HCT116 (cell line): ENCODE measurements at regions not wholly inside any gene's neighbourhood (a gene's known extent, or its start where the extent isn't known, plus 50 kb on each side); places are given as distances from the start of the nearest gene placed in this dataset.

ENCODE experiments used
- ATAC-seq: fragments of 200-7000 bp; cut with Tn5 transposase; 2 replicates; pipeline ENCODE4 v1.9.1; 2020; ENCODE audit warnings: mild to moderate bottlenecking, moderate library complexity
- BruUV-seq: library from RNA; stranded (reverse); fragments of 400-500 nt; replicated peaks from 2 replicates; lab custom pipeline; 2021; lab: Mats Ljungman, UMichigan
- CTCF ChIA-PET: fragments of 300-600 bp; sonication (Branson Sonifier 250); formaldehyde crosslinking; loops from one replicate; lab custom pipeline; 2021; ENCODE audit warnings: antibody characterized with exemption; lab: Charles Lee
- POLR2A ChIA-PET: fragments of 300-600, 350-600 bp; sonication (Branson Sonifier 250); formaldehyde crosslinking; loops from one replicate; lab custom pipeline; 2021; ENCODE audit warnings: antibody characterized with exemption; lab: Charles Lee
- RAD21 ChIA-PET, 2 experiments: fragments of 300-600 bp; sonication (Branson Sonifier 250); formaldehyde crosslinking; loops; one replicate each; lab custom pipeline; 2023; ENCODE audit warnings: low total read pairs in 2 of 2; ENCODE audit not compliant: uncharacterized antibody in 2 of 2, unreplicated experiment in 2 of 2, low non-redundant PET in 1 of 2; lab: Charles Lee
- DNase-seq: peaks from one replicate; pipeline ENCODE4 v3.0.0-alpha.2; 2010; ENCODE audit warnings: low read depth, low spot score
- H2AFZ ChIP-seq: fragments of 200-600 bp; shearing (Covaris generic), sonication (generic); 2 replicates; pipeline ENCODE4 v1.6.1; 2017; ENCODE audit warnings: low read depth, mixed run types, mixed read lengths, antibody characterized with exemption, low read length; ENCODE audit not compliant: poor library complexity, severe bottlenecking
- H3K27ac ChIP-seq: 2 replicates; pipeline ENCODE4 v1.5.1; 2012; ENCODE audit warnings: low read depth, low read length
- H3K27me3 ChIP-seq: fragments of 200-600 bp; sonication (generic); 2 replicates; pipeline ENCODE4 v1.6.1; 2016; ENCODE audit warnings: mixed run types, low read length, mixed read lengths; ENCODE audit not compliant: insufficient read depth
- H3K36me3 ChIP-seq, 2 experiments: fragments of 200-500 bp in 1 of 2; fragments of 200-600 bp in 1 of 2; sonication (Bioruptor generic) in 1 of 2; sonication (generic) in 1 of 2; 2 replicates each; pipeline versions ENCODE4 v1.5.1 to v1.6.1; 2014 to 2016; ENCODE audit warnings: low read length in 2 of 2, inconsistent platforms in 1 of 2, mixed read lengths in 1 of 2, mixed run types in 1 of 2; ENCODE audit not compliant: insufficient read depth in 2 of 2, control insufficient read depth in 1 of 2
- H3K4me1 ChIP-seq, 2 experiments: fragments of 200-600 bp in 1 of 2; sonication (generic) in 1 of 2; 2 replicates each; pipeline versions ENCODE4 v1.5.1 to v1.6.1; 2012 to 2017; ENCODE audit warnings: low read length in 2 of 2, inconsistent platforms in 1 of 2, mild to moderate bottlenecking in 1 of 2, mixed read lengths in 1 of 2, mixed run types in 1 of 2, moderate library complexity in 1 of 2; ENCODE audit not compliant: insufficient read depth in 2 of 2, control insufficient read depth in 1 of 2
- H3K4me2 ChIP-seq: fragments of 200-600 bp; sonication (generic); 2 replicates; pipeline ENCODE4 v1.6.1; 2017; ENCODE audit warnings: mixed run types, low read length, mixed read lengths
- H3K4me3 ChIP-seq, 2 experiments: fragments of 200-600 bp in 1 of 2; sonication (generic) in 1 of 2; replicated peaks in 1 of 2; 2 replicates each; pipeline ENCODE4 v1.5.1; 2011 to 2016; ENCODE audit warnings: low read length in 2 of 2, control low read depth in 1 of 2, low read depth in 1 of 2, mild to moderate bottlenecking in 1 of 2, mixed read lengths in 1 of 2, mixed run types in 1 of 2
- H3K79me2 ChIP-seq: fragments of 200-600 bp; sonication (generic); 2 replicates; pipeline ENCODE4 v1.6.1; 2017; ENCODE audit warnings: mild to moderate bottlenecking, mixed run types, low read length, moderate library complexity, mixed read lengths; ENCODE audit not compliant: insufficient read depth
- H3K9ac ChIP-seq: fragments of 200-600 bp; sonication (generic); 2 replicates; pipeline ENCODE4 v1.6.1; 2016; ENCODE audit warnings: low read length, mixed read lengths
- H3K9me2 ChIP-seq: fragments of 200-600 bp; sonication (generic), shearing (Covaris generic); 2 replicates; pipeline ENCODE4 v1.6.1; 2017; ENCODE audit warnings: mixed run types, mild to moderate bottlenecking, moderate library complexity; ENCODE audit not compliant: insufficient read depth
- H3K9me3 ChIP-seq, 2 experiments: fragments of 200-500 bp in 1 of 2; fragments of 200-600 bp in 1 of 2; sonication (Bioruptor generic) in 1 of 2; sonication (generic) in 1 of 2; 2 replicates each; pipeline ENCODE4 v1.6.1; 2014 to 2017; ENCODE audit warnings: low read length in 2 of 2, mixed read lengths in 2 of 2, inconsistent platforms in 1 of 2, low read depth in 1 of 2, mild to moderate bottlenecking in 1 of 2, mixed run types in 1 of 2, moderate library complexity in 1 of 2; ENCODE audit not compliant: control insufficient read depth in 1 of 2, insufficient read depth in 1 of 2
- H4K20me1 ChIP-seq: fragments of 200-600 bp; sonication (generic), shearing (Covaris generic); 2 replicates; pipeline ENCODE4 v1.6.1; 2017; ENCODE audit warnings: mixed run types, mild to moderate bottlenecking, moderate library complexity; ENCODE audit not compliant: insufficient read depth
- CEBPB ChIP-seq: IDR thresholded peaks from 2 replicates; pipeline ENCODE4 v1.6.1; 2012; ENCODE audit warnings: low read depth
- EZH2 ChIP-seq: fragments of 200-600 bp; sonication (generic); IDR thresholded peaks from 2 replicates; pipeline ENCODE4 v1.6.1; 2017; ENCODE audit warnings: antibody characterized with exemption, mixed run types
- ZFX ChIP-seq: fragments of 450-650 bp; IDR thresholded peaks from 2 replicates; pipeline ENCODE4 v1.6.1; 2017
- intact Hi-C: fragments of 100-400 bp; cut with micrococcal nuclease; formaldehyde crosslinking; loops from 2 replicates; pipeline ENCODE4 v1.10.0; 2022
- TF ChIP-seq, protein P1 (sequence below): IDR thresholded peaks from 2 replicates; pipeline ENCODE4 v1.6.1; 2012; ENCODE audit warnings: low read depth
- TF ChIP-seq, protein P2 (sequence below): IDR thresholded peaks from 2 replicates; pipeline ENCODE4 v1.6.1; 2011; ENCODE audit warnings: mild to moderate bottlenecking, low read length, moderate library complexity; ENCODE audit not compliant: insufficient replicate concordance; ENCODE audit errors: extremely low read depth

DNA sequence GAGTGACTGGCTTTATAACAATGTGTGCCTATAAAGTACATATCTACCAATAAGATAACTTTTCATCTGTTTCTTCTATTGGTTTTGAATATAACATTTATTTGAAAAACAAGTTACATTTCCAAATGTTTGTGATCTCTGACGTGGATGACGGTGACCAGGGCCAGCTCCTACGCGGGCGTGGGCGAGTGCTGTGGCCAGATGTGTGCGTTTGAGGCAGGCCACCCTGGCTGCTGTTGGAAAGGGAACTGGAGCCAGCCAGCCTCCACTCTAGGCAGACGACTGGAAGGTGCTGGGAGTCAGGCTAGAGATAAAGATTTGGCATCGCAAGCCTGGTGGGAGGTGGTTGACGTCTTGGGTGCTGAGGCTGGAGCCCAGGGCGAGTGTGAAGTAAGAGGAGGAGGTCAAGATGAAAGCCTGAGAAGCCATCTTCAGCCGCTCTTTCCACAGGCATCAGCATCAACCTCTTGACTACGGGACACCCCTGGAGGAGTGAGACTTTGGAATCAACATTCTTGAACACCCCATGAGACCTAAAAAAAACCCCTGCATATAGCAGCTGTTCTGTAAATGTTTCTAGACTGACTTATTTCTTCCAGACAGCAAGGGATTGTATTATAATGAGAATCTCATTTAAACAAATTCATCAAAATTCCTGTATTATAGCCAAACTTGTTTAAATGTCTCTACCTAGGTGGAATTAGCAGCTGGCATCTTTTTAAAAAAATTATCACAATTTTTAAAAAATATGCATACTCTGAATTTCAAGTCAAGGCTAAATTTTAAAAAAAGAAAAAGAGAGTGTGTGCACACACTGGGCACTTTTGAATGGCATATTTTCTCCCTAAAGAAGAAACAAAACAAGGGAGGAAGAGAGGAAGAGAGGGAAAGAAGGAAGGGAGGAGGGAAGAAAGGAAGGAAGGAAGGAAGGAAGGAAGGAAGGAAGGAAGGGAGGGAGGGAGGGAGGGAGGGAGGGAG, 112.5 kb upstream of the SLC44A3 start (continued):
- TF ChIP-seq, protein P1, sequence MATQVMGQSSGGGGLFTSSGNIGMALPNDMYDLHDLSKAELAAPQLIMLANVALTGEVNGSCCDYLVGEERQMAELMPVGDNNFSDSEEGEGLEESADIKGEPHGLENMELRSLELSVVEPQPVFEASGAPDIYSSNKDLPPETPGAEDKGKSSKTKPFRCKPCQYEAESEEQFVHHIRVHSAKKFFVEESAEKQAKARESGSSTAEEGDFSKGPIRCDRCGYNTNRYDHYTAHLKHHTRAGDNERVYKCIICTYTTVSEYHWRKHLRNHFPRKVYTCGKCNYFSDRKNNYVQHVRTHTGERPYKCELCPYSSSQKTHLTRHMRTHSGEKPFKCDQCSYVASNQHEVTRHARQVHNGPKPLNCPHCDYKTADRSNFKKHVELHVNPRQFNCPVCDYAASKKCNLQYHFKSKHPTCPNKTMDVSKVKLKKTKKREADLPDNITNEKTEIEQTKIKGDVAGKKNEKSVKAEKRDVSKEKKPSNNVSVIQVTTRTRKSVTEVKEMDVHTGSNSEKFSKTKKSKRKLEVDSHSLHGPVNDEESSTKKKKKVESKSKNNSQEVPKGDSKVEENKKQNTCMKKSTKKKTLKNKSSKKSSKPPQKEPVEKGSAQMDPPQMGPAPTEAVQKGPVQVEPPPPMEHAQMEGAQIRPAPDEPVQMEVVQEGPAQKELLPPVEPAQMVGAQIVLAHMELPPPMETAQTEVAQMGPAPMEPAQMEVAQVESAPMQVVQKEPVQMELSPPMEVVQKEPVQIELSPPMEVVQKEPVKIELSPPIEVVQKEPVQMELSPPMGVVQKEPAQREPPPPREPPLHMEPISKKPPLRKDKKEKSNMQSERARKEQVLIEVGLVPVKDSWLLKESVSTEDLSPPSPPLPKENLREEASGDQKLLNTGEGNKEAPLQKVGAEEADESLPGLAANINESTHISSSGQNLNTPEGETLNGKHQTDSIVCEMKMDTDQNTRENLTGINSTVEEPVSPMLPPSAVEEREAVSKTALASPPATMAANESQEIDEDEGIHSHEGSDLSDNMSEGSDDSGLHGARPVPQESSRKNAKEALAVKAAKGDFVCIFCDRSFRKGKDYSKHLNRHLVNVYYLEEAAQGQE, result no peak
- no peak for TF ChIP-seq CEBPB
- TF ChIP-seq, protein P2, sequence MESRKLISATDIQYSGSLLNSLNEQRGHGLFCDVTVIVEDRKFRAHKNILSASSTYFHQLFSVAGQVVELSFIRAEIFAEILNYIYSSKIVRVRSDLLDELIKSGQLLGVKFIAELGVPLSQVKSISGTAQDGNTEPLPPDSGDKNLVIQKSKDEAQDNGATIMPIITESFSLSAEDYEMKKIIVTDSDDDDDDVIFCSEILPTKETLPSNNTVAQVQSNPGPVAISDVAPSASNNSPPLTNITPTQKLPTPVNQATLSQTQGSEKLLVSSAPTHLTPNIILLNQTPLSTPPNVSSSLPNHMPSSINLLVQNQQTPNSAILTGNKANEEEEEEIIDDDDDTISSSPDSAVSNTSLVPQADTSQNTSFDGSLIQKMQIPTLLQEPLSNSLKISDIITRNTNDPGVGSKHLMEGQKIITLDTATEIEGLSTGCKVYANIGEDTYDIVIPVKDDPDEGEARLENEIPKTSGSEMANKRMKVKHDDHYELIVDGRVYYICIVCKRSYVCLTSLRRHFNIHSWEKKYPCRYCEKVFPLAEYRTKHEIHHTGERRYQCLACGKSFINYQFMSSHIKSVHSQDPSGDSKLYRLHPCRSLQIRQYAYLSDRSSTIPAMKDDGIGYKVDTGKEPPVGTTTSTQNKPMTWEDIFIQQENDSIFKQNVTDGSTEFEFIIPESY, result no peak

DNA sequence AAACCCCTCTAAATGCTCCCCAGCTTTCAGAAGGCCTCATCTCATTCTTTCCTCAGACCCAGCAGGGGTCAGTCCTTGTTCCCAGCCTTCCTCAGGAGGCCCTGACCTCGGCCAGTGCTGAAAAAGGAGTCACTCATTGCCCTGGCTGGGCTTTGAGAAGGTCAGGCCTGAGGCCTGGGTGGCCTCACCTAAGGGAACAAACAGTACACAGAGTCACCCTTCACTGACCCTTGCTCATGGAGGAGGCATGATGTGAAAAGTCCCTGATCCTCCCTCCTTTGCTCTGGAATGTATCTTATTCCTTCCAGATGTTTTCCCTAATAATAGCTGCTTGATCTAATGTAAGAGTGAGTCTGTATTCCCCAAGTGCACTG, 117.7 kb upstream of the SLC44A3 start:
- Histone ChIP-seq H3K4me1 (peaks cover 6 to 36% of the 10 kb centered on the region in 2 experiments; a peak in 3 of 4 replicates), H3K27ac (no peak overlapping the region), H3K27me3 (no peaks in the 10 kb centered on the region), H3K9me2 (no peaks in the 10 kb centered on the region), H4K20me1 (no peaks in the 10 kb centered on the region), H3K79me2 (no peaks in the 10 kb centered on the region), H3K9ac (no peak overlapping the region), H2AFZ (no peak overlapping the region), H3K36me3 (no peaks in the 10 kb centered on the region), H3K4me2 (peak overlapping the region; percentile 1; the same call in 1 of the 2 replicates), H3K4me3 (no peak overlapping the region), H3K9me3 (no peaks in the 10 kb centered on the region)
- POLR2A ChIA-PET, result no interaction called here
- intact Hi-C loops, result no loop called here
- DNase-seq (no peak), ATAC-seq (no peak)
- CTCF ChIA-PET, result no interaction called here
- peak; percentile 51; the same call in 1 of the 2 replicates for TF ChIP-seq ZFX
- TF ChIP-seq EZH2, result no peak
- BruUV-seq, result no TSS peak
- RAD21 ChIA-PET, result interaction anchor here in 1 of 2 experiments (0.7 kb wide), 1 partner anchor 80 kb away, joined by 3 read pairs; no protein-coding TSS in a partner anchor
